ENCODE measurements at regions not wholly inside any gene's neighbourhood (a gene's known extent, or its start where the extent isn't known, plus 50 kb on each side); places are given as distances from the start of the nearest gene placed in this dataset.

DNA sequence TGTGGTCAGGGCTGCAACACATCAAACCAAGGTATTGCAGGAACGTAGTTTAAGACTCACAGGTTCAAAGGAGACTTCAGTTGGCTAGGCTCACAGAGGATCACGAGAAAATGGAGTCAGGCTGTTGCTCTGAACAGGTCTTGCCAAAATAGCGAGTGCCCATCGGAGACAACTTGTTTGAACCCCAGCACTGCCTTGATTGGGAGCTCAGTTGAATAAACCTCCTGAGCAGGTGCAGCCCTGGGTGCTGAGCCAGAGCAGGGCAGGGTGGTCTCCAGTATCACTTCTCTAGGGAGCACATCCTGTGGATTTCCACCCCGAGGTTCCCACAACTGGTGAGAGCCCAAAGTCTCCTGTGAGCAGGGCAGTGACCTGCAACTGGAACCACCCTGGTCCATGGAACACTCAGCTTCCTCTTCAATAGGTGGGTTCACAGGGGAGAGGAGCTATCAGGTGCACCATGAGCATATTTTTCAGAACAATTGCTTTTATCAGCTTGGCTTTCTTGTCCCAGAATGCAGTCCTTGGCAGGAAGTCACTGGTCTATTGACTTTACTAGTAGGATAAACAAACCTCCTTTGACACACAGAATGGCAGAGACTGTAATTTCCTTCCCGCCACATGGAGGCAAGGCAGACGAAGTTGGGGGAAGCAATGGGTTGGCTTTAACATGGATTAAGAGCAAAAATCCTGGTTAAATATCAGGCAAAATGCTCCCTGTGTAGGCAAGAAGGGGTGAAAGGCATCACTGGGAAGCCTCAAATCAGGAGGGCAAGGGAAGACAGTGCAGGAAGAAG, 267.7 kb upstream of the FOXQ1 start:
- DNase-seq (ENCODE audit: extremely low spot score, insufficient read length, low read depth) (no peak), FAIRE-seq (no peak)

DNA sequence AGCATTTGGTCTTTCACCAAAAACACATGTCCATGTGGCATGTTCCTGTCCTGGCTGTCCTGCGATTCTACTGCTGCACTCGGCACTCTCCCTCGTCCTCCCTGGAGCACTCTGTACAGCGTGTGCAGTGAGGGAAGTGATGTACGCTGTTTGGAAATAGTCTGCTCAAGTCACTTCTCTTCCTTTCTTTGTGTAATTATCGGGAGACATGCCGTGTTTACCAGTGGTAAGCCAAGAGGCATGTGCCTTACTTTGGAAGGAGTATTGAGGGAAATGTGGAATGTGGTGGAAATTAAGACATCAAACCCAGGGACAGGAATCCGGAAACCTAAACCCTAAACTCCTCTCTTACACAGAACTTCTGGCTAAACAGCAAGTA, 268.5 kb upstream of the FOXQ1 start:
- DNase-seq (ENCODE audit: extremely low spot score, insufficient read length, low read depth) (no peak), FAIRE-seq (no peak)

DNA sequence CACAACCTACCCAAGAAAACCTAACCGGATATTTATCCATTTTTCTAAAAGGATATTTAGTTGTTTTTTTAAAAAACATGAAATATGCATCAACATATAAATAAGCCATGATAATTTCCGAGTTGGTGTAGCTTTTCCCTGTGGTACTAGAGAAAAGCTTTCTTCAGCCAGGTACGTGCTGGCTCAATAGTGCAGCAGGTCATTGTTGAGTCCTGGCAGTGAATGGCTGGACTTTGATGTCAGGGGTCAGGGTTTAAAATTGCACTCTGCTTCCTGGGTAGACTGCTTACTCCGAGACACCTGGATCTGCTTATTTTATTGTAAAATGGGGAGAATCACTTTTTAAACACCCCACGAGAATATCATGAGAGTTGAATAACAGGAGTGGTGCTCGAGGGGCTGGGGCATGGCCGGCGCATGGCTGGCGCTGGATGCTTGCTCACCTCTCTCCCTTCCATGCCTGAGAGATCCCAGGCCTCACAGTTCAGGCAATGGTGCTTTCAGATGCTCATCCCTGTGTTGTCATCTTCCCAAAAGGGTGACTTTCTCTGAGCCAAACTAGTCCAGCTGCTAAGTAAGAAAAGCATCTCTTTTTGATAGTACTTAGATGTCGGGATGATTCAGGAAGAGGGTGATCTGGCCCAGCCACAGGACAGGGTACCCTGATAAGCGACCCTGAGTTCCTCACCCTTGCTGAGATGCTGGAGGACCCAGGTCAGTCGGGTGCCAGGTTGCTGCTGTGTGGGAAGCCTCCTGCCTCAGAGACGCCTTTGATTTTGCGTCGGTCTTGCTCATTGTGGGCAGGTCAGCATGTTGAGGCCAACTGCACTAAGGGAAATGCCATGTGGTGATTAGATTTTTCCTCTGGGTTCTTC, 269.1 kb upstream of the FOXQ1 start:
- FAIRE-seq, result no peak
- DNase-seq (ENCODE audit: extremely low spot score, insufficient read length, low read depth), result no peak

DNA sequence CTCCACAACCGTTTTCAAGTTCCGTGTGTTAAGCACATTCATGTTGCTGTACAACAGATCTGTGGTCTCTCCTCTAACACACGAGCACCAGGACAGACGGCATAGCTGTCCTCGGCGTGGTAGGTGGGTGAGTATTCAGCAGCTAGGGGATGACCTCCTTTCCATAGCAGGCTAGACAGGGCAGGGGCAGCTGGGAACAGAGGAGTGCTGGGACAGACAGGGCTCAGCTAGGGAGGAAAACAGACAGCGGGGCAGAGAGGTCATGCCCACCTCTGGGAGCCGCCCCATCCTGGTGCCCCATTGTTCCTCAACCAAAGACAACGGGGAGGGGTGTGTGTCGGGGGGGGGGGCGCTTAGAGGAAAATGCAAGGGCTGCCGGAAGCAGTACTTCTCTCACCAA, 271.5 kb upstream of the FOXQ1 start:
- no peak for FAIRE-seq

DNA sequence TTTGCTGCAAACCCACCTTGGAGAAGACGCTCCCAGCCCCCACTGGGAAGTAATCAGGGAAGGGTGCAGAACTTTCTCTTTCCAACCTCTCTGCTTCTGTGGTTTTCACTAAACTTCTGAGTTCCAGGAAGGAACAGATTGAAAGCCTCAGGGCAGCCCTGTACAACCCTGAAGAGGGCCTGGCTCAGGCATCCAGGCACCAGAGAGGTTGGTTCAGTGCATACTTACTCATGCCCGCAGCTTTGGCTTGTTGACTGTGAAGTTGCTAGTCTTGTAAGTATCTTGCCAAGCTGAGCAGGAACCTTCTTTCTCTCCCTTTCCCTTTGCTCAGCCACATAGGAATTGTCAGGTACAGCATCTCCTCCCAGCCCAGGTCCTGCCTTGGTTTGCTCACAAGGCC, 272.2 kb upstream of the FOXQ1 start:
- FAIRE-seq (no peak), DNase-seq (ENCODE audit: extremely low spot score, insufficient read length, low read depth) (no peak)

More for the DNA sequence above, 271.5 kb upstream of the FOXQ1 start:
- DNase-seq (ENCODE audit: extremely low spot score, insufficient read length, low read depth), result no peak

DNA sequence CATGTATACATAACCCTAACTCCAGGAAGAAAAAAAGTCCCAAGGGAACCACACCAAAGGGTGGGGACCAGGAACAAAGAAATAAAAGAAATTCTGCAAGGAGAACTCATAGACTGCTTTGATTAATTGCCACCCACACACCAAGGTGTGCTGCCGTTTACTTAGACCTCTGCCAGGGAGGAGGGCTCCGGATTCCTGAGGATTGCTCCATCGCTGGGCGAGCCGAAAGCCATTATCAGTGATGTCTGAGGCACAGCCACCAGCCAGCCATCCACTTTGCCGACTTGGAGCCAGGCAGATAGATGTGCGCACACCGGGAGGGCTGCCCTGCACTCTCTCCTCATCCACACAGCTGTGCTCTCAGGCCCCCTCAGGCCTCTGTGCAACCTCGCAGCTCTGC, 272.7 kb upstream of the FOXQ1 start:
- DNase-seq (ENCODE audit: extremely low spot score, insufficient read length, low read depth), result no peak
- FAIRE-seq, result no peak

DNA sequence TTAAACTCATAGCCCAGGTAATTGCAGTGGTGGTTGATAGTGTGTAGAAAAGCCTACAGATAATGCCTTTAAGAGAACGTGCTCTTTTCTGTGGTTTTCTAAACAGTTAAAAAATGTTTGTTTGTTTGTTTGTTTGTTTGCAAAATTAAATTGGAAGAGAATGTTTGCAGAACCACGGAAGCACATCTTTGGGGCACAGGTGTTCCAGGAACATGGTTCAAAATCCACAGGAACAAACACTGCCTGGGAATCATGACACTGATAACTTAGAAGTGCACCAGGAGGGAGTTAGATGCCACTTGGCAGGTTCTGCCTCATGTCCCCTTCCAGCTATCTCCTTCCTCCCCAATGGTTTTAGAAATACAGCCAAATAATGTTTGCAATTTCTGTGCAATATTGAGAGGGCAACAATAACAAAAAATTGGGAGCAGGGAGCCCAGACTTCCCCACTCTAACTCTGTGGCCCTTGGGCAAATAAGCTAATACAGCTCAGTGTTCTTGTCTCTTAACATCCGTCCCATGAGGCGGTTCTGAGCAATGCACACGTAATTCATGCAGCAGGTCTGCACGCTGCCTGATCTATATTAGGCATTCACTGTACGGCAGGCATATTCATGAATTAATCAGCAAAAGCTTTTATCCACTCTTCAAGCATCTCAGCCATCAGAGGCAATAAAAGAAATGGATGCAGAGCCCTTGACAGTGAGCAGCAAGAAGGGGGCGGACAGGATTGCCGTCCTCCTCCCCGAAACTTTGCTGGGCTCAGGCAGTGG, 274.3 kb upstream of the FOXQ1 start:
- DNase-seq (ENCODE audit: extremely low spot score, insufficient read length, low read depth), result no peak
- no peak for FAIRE-seq

DNA sequence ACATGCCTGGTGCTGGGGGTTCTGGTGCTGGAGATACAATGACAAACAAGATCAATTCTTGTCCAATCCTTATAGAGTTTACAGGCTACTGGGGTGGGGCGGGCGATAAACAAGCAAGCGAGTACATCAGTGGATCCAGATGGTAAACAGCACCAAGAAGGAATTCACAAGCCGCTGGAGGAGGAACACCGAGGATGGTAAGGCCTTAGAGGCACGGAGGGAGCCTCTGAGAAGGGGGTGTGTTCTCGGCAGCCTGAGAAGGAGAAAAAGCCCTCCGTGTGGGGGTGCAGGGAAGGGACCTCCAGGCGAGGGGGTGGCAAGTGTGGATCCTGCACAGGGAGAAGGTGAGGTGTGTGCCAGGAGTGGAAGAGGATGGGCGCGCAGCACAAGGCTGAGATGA, 276.5 kb upstream of the FOXQ1 start:
- DNase-seq (ENCODE audit: extremely low spot score, insufficient read length, low read depth), result no peak
- no peak for FAIRE-seq

DNA sequence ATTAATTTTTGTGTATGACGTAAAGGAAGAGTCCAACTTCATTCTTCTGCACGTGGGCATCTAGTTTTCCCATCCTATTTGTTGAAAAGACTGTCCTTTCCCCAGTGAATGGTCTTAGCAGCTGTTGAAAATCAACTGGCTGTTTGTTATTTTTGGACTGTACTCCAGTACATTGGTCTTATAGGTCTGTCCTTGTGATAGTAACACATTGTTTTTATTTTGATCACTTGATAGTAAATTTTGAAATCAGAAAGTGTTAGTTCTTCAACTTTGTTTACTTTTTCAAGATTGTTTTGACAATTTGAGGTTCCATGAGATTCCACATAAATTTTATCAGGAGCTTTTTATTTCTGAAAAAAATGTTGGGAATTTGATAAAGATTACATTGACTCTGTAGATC, 280.2 kb upstream of the FOXQ1 start:
- no peak for FAIRE-seq
- no peak for DNase-seq (ENCODE audit: extremely low spot score, insufficient read length, low read depth)

DNA sequence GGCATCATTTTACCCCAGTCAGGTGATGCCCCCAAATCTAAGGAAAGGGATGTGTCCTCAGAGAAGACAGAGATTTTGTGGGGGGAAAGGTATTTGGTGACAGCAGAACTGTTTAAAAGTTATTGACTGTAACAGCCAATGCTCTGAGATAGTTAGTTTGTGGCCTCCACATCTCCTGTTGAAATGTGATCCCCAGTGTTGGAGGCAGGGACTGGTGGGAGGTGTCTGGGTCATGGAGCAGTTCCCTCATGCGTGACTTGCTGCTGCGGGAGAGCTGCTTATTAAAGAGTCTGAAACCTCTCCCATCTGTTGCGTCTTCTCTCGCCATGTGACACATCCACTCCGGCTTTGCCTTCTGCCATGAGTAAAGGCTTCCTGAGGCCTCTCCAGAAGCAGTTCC, 282.8 kb upstream of the FOXQ1 start:
- DNase-seq (ENCODE audit: extremely low spot score, insufficient read length, low read depth) (no peak), FAIRE-seq (no peak)

DNA sequence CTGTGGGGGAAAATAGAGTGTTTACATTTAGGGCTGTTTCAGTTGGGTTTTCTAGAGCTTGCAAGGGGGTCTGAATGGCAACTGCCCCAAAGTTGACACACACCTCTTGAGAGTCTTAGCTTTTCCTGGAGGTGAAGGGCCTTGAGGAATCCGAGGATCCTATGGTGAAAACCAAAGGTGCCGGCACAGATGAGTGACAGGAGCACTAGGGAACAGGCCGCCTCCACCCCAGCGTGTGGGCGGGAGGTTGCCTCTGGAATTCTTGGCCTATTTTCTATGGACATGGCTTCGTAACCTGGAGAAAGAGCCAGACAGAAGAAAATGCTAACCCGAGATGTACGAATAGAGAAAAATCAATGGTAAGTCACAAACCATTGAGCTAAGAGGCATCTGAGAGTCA, 283.2 kb upstream of the FOXQ1 start:
- no peak for FAIRE-seq
- no peak for DNase-seq (ENCODE audit: extremely low spot score, insufficient read length, low read depth)

DNA sequence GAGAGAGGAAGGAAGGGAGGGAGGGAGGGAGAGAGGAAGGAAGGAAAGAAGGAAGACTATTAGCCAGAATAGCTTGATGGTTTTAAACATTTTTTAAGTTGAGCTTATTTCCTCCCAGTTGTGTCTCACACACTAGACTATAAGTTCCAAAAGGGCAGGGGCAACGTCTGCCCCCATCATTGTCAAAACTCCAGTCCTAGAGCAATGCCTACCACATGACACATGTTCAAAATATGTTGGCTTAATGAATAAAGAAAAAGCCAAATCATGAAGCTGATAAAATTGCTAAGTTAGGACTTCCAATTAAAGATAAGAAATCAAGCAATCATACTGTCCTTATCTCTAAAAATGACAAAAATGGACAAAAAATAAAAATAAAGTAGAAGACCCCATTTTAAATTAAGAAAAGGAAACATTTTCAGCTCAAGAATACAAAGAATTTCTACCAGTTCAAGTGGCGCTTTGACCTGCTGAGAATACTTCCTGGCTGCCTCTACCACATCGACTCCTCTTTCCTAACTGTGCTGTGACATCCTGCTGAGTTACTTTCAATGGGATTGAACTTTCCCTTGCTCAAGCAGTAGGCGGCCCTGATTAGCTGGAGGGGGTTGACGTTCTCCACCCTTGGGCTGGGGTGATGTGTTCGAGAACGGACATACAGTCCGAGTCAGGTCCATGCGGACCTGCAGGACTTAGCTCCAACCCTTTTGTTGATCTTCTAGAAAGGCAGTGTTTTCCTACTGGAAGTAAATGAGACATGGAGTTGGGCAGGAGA, 283.9 kb upstream of the FOXQ1 start:
- FAIRE-seq, result no peak
- DNase-seq (ENCODE audit: extremely low spot score, insufficient read length, low read depth), result no peak

DNA sequence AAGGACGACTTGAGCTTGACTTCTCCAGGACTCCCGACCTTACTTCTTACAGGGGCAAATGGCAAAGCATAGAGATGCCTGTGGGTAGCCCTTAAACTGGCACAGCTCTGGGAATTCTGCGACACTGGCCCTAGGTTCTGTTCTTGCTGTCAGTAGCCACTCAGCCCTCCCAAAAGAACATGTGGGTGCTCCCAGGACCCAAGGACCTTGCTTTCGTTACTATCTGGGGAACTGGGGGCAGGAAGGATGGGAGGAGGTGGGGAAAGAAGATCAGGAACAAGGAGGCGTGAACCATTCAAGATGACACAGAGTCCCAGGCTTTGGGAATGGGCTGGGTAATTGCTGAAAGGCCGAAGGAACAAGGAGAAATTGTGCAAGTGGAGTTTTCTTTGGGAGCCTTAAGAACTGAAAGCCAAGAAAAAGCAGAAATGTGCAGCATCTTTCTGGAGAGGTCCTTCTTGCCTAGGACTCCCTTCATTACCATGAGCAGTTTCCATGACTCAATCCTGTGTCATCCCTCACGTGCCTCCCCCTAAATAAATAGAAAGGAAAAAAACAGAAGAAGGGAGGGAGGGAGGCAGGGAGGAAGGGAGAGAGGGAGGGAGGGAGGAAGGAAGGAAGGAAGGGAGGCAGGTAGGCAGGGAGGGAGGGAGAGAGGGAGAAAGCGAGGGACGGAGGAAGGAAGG, 284.6 kb upstream of the FOXQ1 start:
- DNase-seq (ENCODE audit: extremely low spot score, insufficient read length, low read depth) (no peak), FAIRE-seq (no peak)

DNA sequence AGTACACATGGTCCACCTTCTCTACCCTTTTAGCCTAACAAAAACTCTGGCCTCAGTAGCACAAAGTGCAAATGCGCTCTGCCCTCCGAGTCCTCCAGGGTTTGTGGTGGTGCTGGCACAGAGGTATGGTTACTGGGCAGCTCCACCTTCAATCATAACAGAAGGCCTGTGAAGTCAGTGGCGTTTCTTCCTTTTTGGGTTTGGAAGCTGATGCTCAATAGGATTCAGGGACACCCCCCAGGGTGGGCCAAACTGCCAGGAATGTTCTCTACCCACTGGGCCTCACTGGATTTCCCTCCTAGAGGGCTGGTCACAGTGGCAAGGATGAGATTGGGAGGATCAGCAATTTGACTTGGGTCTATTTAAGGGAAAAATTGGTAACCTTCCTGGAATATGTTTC, 286.1 kb upstream of the FOXQ1 start:
- DNase-seq (ENCODE audit: extremely low spot score, insufficient read length, low read depth), result no peak
- FAIRE-seq, result no peak

DNA sequence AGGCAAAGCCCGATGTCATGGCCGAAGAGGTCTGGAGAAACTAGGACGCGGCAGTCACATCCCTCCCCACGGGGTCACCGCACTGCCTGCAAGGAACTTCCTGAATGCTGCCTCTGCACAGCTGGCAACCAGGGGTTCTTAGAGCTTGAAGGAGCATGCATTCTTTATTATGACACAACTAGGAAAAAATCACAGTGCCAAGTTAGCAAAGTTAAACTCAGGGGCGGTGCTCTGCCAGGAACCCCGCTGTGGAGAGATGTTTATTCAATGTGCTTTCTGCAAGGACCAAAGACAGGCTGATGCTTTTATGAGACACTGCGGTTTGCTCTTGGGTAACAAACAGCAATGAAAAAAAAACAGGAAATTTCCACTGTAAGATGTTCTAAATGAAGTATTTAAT, 287.3 kb upstream of the FOXQ1 start:
- FAIRE-seq (no peak), DNase-seq (ENCODE audit: extremely low spot score, insufficient read length, low read depth) (no peak)

DNA sequence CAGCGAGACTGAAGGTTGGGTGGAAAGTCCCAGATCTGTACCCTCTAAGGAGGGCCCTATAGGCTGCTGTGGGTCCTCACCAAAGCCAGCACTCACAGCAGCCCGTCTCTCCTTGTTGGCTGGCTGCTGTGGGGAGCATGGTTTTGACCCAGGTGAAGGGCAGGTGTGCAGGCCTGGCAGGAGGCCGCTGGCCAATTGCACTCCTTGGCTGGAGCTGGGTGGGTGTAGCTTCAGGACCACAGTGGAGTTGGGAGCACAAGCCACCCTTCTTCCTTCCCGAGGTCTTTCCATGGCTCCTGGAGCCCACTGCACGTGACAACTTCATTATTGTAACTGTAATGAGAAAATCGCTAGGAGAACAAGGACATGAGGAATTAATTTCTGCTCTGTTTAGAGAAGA, 287.7 kb upstream of the FOXQ1 start:
- no peak for FAIRE-seq
- no peak for DNase-seq (ENCODE audit: extremely low spot score, insufficient read length, low read depth)

DNA sequence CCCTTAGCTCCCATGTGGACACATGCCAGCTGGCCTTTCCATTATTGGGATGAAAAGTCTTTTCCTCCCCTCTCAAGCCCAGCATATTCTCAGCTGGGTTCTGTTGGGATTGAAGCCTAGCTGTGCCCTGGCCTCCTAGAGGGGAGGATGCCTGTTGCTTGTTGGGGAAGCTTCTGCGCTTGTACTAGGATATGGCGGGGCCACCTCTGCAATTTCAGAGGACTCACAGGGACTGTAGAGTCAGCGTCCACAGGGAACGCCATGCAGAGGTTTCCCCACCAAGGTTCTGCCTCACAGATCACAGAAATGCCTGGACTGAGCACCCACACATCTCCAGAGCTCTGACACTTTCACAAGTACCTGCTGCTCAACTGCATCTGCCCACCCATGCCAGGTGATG, 288.7 kb upstream of the FOXQ1 start:
- FAIRE-seq (no peak), DNase-seq (ENCODE audit: extremely low spot score, insufficient read length, low read depth) (no peak)

DNA sequence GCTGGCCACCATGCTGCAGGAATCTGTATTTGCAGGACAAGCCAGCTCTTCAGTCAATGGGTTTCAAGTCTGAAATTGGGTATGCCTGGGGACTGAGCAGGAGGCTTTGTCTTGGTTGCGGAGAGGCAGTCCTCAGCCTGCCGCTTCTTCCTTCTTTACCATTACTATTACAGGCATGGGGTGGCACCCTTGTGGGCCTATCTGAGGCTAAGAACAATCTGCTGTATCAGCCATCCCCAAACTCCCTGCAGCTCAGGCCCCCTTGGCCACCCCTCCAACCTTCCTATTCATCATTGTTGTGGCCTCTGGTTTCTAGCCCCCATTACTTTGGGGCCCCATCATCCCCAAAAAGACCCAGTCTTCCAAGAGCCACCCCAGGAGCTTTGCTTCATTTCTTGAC, 289.2 kb upstream of the FOXQ1 start:
- DNase-seq (ENCODE audit: extremely low spot score, insufficient read length, low read depth) (no peak), FAIRE-seq (no peak)

DNA sequence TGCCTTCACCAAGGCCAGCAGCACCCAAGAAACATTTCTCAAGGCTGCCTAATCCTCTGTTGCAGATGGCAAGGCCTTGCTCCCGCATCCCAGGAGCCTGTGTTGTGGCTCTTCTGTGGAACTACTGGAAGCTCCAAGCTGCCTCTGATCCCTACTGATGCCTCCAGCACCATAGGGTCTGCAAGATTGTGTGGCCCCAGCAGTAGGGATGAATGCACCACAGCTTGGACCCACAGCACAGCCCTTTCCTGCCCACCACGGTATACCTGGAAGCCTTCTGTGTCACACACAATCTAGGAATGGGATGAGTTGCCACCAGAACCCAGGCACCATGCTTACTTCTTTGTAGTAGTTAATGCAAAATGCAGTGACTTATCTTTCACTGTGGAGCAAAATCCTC, 291.1 kb upstream of the FOXQ1 start:
- DNase-seq (ENCODE audit: extremely low spot score, insufficient read length, low read depth) (no peak), FAIRE-seq (no peak)

DNA sequence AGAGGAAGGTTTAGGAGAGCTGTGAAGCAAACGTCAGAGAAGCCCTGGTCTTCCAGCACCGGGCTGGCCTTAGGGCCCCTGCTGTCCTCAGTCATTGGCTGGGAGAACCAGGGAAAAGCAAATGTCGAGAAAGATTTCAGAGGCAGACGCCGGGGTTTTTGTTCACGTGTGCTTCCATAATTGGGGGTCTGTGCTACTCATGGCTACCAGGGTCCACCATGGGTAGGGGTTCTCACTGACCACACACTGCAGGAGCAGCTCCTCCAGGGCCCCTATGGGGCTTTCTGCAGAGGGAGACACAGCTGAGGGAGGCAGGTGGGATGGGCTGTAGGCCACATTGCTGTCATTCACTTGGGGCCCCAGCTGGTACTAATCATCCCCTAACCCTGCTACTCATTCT, 291.8 kb upstream of the FOXQ1 start:
- FAIRE-seq (no peak), DNase-seq (ENCODE audit: extremely low spot score, insufficient read length, low read depth) (no peak)

All from GM18507 (cell line).